K562 (cell line): ENCODE measurements at regions not wholly inside any gene's neighbourhood (a gene's known extent, or its start where the extent isn't known, plus 50 kb on each side); places are given as distances from the start of the nearest gene placed in this dataset.

ENCODE experiments used
- ATF1 ChIP-seq, 2 experiments: fragments of 450-650 bp in 1 of 2; IDR thresholded peaks; 2 replicates each; pipeline ENCODE4 v1.6.1; 2016; ENCODE audit warnings: missing compliant biosample characterization in 1 of 2, missing genetic modification characterization in 1 of 2
- GATAD2A ChIP-seq: fragments of 450-650 bp; IDR thresholded peaks from 2 replicates; pipeline ENCODE4 v1.6.1; 2017
- GTF2A2 ChIP-seq: IDR thresholded peaks from 2 replicates; pipeline ENCODE4 v1.6.1; 2016; ENCODE audit warnings: mild to moderate bottlenecking, missing genetic modification characterization, missing compliant biosample characterization
- IFI16 ChIP-seq: fragments of 250-450 bp; sonication (Bioruptor Pico); IDR thresholded peaks from 2 replicates; pipeline ENCODE4 v2.1.2; 2022; ENCODE audit warnings: mild to moderate bottlenecking, inconsistent platforms
- NFRKB ChIP-seq: fragments of 450-650 bp; IDR thresholded peaks from 2 replicates; pipeline ENCODE4 v1.6.1; 2016; ENCODE audit warnings: low read depth
- POLR2A ChIP-seq: fragments of 450-650 bp; conservative IDR thresholded peaks from 2 replicates; pipeline ENCODE4 v1.6.1; 2016
- RAD21 ChIP-seq, 2 experiments: fragments of 250-450 bp in 1 of 2; fragments of 450-650 bp in 1 of 2; sonication (Bioruptor Pico) in 1 of 2; formaldehyde crosslinking in 1 of 2; IDR thresholded peaks in 1 of 2; conservative IDR thresholded peaks in 1 of 2; 2 replicates each; pipeline versions ENCODE4 v1.4.0 to v1.8.0; 2020 to 2022; ENCODE audit warnings: mild to moderate bottlenecking in 2 of 2, moderate library complexity in 1 of 2
- SIN3A ChIP-seq, 2 experiments: fragments of 150-350 bp in 1 of 2; IDR thresholded peaks; 2 replicates each; pipeline ENCODE4 v1.6.1; 2011 to 2016; ENCODE audit warnings: borderline replicate concordance in 2 of 2, low read depth in 2 of 2, low read length in 2 of 2, mild to moderate bottlenecking in 2 of 2, moderate library complexity in 2 of 2; ENCODE audit not compliant: control insufficient read depth in 1 of 2
- SP1 ChIP-seq: sonication (generic); formaldehyde crosslinking; IDR thresholded peaks from 2 replicates; pipeline ENCODE4 v1.8.1; 2022; ENCODE audit warnings: mild to moderate bottlenecking, missing genetic modification reagents
- YY1 ChIP-seq, 3 experiments: IDR thresholded peaks; 2 replicates each; pipeline ENCODE4 v1.6.1; 2011; ENCODE audit warnings: low read length in 2 of 3, mild to moderate bottlenecking in 2 of 3, moderate library complexity in 2 of 3, borderline replicate concordance in 1 of 3, control low read depth in 1 of 3, low read depth in 1 of 3; ENCODE audit not compliant: insufficient read depth in 3 of 3, insufficient replicate concordance in 2 of 3, control insufficient read depth in 1 of 3, insufficient read length in 1 of 3; ENCODE audit errors: extremely low read depth in 1 of 3
- ZBTB7A ChIP-seq: IDR thresholded peaks from 2 replicates; pipeline ENCODE4 v1.6.1; 2011; ENCODE audit warnings: low read depth, mild to moderate bottlenecking, low read length, moderate library complexity, borderline replicate concordance; ENCODE audit not compliant: control insufficient read depth
- TF ChIP-seq, protein P1 (sequence below): fragments of 200-400 bp; formaldehyde crosslinking; IDR thresholded peaks from 2 replicates; pipeline ENCODE4 v1.6.1; 2017; ENCODE audit warnings: mild to moderate bottlenecking, low read depth, low read length, moderate library complexity
- TF ChIP-seq, protein P2 (sequence below): fragments of 250-450 bp; sonication (Bioruptor Pico); IDR thresholded peaks from 2 replicates; pipeline ENCODE4 v1.8.0; 2022; ENCODE audit warnings: moderate library complexity, mild to moderate bottlenecking, inconsistent platforms
- TF ChIP-seq, protein P3 (sequence below), 3 experiments: IDR thresholded peaks in 2 of 3; conservative IDR thresholded peaks in 1 of 3; 2 replicates each; pipeline ENCODE4 v1.5.1; 2011 to 2012; ENCODE audit warnings: low read length in 3 of 3, mild to moderate bottlenecking in 3 of 3, control low read depth in 2 of 3, improper control_type of control experiment in 1 of 3, inconsistent platforms in 1 of 3, low read depth in 1 of 3, mixed read lengths in 1 of 3, moderate library complexity in 1 of 3; ENCODE audit not compliant: insufficient read depth in 2 of 3

DNA sequence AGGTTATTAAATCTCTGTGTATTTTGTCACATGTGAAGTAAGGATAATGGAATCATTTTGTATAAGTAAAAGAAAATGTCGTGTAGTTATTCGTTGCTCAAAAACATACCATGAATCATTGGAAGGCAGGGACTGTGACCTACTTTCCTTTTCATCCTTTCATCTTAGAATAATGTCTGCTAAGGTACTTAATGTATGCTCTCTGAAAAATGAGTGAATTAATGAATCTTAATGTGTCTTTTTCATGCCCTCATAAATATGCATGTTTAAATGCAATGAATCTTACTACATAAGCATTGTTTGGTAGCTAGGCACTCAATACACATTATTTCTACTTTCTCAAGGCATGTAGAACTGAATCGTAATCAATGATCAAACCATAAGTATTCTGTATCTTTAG lies 343.9 kb downstream of the MAGEB5 start:
- no peak for TF ChIP-seq ZBTB7A
- no peak for TF ChIP-seq SIN3A (IDR thresholded peaks at IDR 0.05; ENCODE audit: borderline replicate concordance in 2 of 2, control insufficient read depth in 1 of 2, low read depth in 2 of 2, low read length in 2 of 2)
- TF ChIP-seq, protein P1, sequence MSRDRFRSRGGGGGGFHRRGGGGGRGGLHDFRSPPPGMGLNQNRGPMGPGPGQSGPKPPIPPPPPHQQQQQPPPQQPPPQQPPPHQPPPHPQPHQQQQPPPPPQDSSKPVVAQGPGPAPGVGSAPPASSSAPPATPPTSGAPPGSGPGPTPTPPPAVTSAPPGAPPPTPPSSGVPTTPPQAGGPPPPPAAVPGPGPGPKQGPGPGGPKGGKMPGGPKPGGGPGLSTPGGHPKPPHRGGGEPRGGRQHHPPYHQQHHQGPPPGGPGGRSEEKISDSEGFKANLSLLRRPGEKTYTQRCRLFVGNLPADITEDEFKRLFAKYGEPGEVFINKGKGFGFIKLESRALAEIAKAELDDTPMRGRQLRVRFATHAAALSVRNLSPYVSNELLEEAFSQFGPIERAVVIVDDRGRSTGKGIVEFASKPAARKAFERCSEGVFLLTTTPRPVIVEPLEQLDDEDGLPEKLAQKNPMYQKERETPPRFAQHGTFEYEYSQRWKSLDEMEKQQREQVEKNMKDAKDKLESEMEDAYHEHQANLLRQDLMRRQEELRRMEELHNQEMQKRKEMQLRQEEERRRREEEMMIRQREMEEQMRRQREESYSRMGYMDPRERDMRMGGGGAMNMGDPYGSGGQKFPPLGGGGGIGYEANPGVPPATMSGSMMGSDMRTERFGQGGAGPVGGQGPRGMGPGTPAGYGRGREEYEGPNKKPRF, result no peak
- no peak for TF ChIP-seq NFRKB
- TF ChIP-seq GATAD2A, result no peak
- TF ChIP-seq, protein P2, sequence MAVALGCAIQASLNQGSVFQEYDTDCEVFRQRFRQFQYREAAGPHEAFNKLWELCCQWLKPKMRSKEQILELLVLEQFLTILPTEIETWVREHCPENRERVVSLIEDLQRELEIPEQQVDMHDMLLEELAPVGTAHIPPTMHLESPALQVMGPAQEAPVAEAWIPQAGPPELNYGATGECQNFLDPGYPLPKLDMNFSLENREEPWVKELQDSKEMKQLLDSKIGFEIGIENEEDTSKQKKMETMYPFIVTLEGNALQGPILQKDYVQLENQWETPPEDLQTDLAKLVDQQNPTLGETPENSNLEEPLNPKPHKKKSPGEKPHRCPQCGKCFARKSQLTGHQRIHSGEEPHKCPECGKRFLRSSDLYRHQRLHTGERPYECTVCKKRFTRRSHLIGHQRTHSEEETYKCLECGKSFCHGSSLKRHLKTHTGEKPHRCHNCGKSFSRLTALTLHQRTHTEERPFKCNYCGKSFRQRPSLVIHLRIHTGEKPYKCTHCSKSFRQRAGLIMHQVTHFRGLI (CRISPR knock-in tag), result no peak
- no peak for TF ChIP-seq RAD21 (CRISPR knock-in tag; conservative IDR thresholded peaks at IDR 0.05 in 1 of 2, IDR thresholded peaks at IDR 0.05 in 1 of 2)
- no peak for TF ChIP-seq IFI16 (CRISPR knock-in tag)
- no peak for TF ChIP-seq GTF2A2 (tag)
- no peak for TF ChIP-seq ATF1 (CRISPR knock-in tag; IDR thresholded peaks at IDR 0.05)
- no peak for TF ChIP-seq ATF1 (tag; IDR thresholded peaks at IDR 0.05)
- TF ChIP-seq YY1 (IDR thresholded peaks at IDR 0.05; ENCODE audit: borderline replicate concordance in 1 of 3, control insufficient read depth in 1 of 3, extremely low read depth in 1 of 3, insufficient read depth in 3 of 3, insufficient read length in 1 of 3, insufficient replicate concordance in 2 of 3, low read depth in 1 of 3, low read length in 2 of 3), result no peak
- TF ChIP-seq SP1 (CRISPR knock-in tag), result no peak
- no peak for TF ChIP-seq POLR2A
- TF ChIP-seq, protein P3, sequence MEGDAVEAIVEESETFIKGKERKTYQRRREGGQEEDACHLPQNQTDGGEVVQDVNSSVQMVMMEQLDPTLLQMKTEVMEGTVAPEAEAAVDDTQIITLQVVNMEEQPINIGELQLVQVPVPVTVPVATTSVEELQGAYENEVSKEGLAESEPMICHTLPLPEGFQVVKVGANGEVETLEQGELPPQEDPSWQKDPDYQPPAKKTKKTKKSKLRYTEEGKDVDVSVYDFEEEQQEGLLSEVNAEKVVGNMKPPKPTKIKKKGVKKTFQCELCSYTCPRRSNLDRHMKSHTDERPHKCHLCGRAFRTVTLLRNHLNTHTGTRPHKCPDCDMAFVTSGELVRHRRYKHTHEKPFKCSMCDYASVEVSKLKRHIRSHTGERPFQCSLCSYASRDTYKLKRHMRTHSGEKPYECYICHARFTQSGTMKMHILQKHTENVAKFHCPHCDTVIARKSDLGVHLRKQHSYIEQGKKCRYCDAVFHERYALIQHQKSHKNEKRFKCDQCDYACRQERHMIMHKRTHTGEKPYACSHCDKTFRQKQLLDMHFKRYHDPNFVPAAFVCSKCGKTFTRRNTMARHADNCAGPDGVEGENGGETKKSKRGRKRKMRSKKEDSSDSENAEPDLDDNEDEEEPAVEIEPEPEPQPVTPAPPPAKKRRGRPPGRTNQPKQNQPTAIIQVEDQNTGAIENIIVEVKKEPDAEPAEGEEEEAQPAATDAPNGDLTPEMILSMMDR (IDR thresholded peaks at IDR 0.05 in 2 of 3, conservative IDR thresholded peaks at IDR 0.05 in 1 of 3; ENCODE audit: insufficient read depth in 2 of 3, low read depth in 1 of 3, low read length in 3 of 3), result no peak
